ENCODE measurements at regions not wholly inside any gene's neighbourhood (a gene's known extent, or its start where the extent isn't known, plus 50 kb on each side); places are given as distances from the start of the nearest gene placed in this dataset.
A peak's percentile ranks its signal among the peaks of the same experiment; 100 is the strongest.
"Not testable (repeated sequence)": the region's sequence is repeated elsewhere in the genome, so short reads cannot be mapped to it uniquely, and the experiment has no call there.

DNA sequence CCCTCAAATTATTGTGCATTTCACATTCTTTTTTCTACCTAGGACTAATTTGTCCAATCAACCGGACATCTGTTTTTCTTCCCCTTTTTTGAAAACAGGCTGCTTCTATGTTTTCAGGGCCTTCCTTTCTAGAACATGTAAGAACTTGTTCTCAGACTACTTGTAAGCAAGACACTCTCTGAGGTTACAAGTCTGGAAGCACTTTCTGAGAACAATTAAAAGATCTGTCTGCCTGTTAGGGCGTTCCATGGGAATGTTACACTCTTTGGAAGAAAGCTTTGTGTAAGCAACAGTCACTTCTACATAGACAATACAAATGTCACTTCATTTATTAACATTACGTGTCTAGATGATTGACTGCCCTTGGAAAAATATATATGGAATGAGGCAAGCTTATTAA, 50.9 kb upstream of the HSPB3 start:
- H3K4me3 ChIP-seq (ENCODE audit: low read length in 2 of 2), result no peak overlapping the region
- H3K27me3 ChIP-seq (ENCODE audit: control insufficient read depth in 1 of 2, insufficient read depth in 2 of 2, low read length in 1 of 2), result no peaks in the 10 kb centered on the region
- ATAC-seq (ENCODE audit: low FRiP score), result no peak
- H3K4me1 ChIP-seq (ENCODE audit: control insufficient read depth in 1 of 2, insufficient read depth in 2 of 2, low read length in 2 of 2), result peaks cover 1 to 5% of the 10 kb centered on the region in 2 donors
- no peak for DNase-seq
- intact Hi-C loops (cut with DNase I), result no loop called here
- WGBS, 2 donors, result 36 to 45% methylated on average over 3 of the region's 3 CpGs
- H3K9me3 ChIP-seq (ENCODE audit: control insufficient read depth, low read length), result no peaks in the 10 kb centered on the region
- no peaks in the 10 kb centered on the region for H3K36me3 ChIP-seq (ENCODE audit: control insufficient read depth in 1 of 2, insufficient read depth in 2 of 2, low read length in 1 of 2)
- H3K27ac ChIP-seq (ENCODE audit: low read depth in 1 of 2, low read length in 2 of 2), result no peak overlapping the region

DNA sequence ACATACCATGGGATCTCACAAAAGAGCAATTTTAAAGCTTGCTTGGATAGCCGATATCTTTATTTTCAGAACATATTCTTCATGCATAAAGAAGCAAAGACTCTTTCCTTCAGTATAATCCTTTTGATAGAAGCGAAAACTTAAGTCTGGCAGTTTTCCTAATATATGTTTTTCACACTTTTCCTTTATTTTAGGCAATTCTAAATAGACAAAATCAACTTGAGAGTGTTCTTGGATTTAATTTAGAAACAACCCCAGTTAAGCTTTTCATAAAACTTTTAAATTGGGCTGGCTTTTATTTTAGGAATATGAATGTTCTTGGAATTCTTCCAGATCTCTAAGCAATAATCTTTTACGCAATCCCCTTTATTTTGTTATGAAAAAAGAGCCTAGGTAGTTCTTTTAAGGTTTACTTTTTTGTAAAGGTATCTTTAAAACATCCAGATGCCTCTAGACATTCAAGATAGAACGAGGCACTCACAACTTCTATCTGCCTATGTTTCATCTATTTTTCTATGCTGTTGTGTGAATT, 51.5 kb upstream of the HSPB3 start:
- H3K27ac ChIP-seq (ENCODE audit: low read depth in 1 of 2, low read length in 2 of 2), result no peak overlapping the region
- no peaks in the 10 kb centered on the region for H3K27me3 ChIP-seq (ENCODE audit: control insufficient read depth in 1 of 2, insufficient read depth in 2 of 2, low read length in 1 of 2)
- DNase-seq, result no peak
- 46 to 49% methylated on average over 4 of the region's 4 CpGs for WGBS, 2 donors
- intact Hi-C loops (cut with DNase I), result no loop called here
- no peaks in the 10 kb centered on the region for H3K36me3 ChIP-seq (ENCODE audit: control insufficient read depth in 1 of 2, insufficient read depth in 2 of 2, low read length in 1 of 2)
- no peak for ATAC-seq (ENCODE audit: low FRiP score)
- no peaks in the 10 kb centered on the region for H3K9me3 ChIP-seq (ENCODE audit: control insufficient read depth, low read length)
- H3K4me3 ChIP-seq (ENCODE audit: low read length in 2 of 2), result no peak overlapping the region
- H3K4me1 ChIP-seq (ENCODE audit: control insufficient read depth in 1 of 2, insufficient read depth in 2 of 2, low read length in 2 of 2), result peaks cover 1 to 5% of the 10 kb centered on the region in 2 donors

DNA sequence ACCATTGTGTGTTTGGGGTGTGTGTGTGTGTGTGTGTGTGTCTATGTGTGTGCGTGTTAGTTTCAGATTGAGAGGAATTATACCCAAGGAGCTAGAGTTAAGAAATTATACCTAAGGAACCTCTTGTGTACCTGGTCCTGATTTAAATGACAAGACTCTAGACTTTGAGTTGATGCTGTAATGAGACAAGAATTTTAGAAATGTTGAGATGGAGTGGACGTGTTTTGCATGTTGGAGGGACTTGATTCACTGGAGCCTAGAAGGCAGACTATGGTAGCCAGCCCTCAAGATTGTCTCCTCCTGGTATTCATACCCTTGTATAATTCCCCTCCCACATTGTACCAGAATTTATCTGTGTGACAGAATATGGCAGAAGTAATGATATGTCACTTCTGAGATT, 52.4 kb upstream of the HSPB3 start:
- Histone ChIP-seq H3K27ac (ENCODE audit: low read depth in 1 of 2, low read length in 2 of 2) (peak overlapping the region in 1 of 2 donors; percentile 68), H3K36me3 (ENCODE audit: control insufficient read depth in 1 of 2, insufficient read depth in 2 of 2, low read length in 1 of 2) (no peaks in the 10 kb centered on the region), H3K9me3 (ENCODE audit: control insufficient read depth, low read length) (no peaks in the 10 kb centered on the region), H3K27me3 (ENCODE audit: control insufficient read depth in 1 of 2, insufficient read depth in 2 of 2, low read length in 1 of 2) (no peaks in the 10 kb centered on the region), H3K4me1 (ENCODE audit: control insufficient read depth in 1 of 2, insufficient read depth in 2 of 2, low read length in 2 of 2) (peaks cover 1 to 5% of the 10 kb centered on the region in 2 donors), H3K4me3 (ENCODE audit: low read length in 2 of 2) (no peak overlapping the region)
- intact Hi-C loops (cut with DNase I), result no loop called here
- no peak for ATAC-seq (ENCODE audit: low FRiP score)
- DNase-seq, result no peak
- WGBS, 2 donors, result 63 to 66% methylated on average over 2 of the region's 2 CpGs

DNA sequence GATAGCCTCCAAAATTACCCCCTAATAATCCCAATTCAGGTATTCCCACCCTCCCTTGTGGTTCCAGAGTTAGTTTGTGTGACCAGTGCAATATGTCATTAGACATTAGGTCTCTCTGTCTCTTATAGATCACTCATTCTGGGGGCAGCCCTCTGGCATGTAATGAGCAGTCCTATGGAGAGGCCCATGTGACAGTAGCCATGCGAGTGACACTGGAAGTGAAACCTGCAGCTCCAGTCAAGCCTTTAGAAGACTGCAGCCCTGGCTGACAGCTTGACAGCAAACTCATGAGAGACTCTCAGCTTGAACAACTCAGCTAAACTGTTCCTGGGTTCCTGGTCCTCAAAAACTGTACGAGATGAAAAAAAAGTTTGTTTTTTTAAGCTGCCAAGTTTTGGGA, 54.0 kb upstream of the HSPB3 start:
- DNase-seq (no peak), ATAC-seq (ENCODE audit: low FRiP score) (no peak)
- Histone ChIP-seq H3K9me3 (ENCODE audit: control insufficient read depth, low read length) (no peaks in the 10 kb centered on the region), H3K27ac (ENCODE audit: low read depth in 1 of 2, low read length in 2 of 2) (no peak overlapping the region), H3K4me1 (ENCODE audit: control insufficient read depth in 1 of 2, insufficient read depth in 2 of 2, low read length in 2 of 2) (peaks cover 1 to 5% of the 10 kb centered on the region in 2 donors), H3K4me3 (ENCODE audit: low read length in 2 of 2) (no peak overlapping the region), H3K27me3 (ENCODE audit: control insufficient read depth in 1 of 2, insufficient read depth in 2 of 2, low read length in 1 of 2) (no peaks in the 10 kb centered on the region), H3K36me3 (ENCODE audit: control insufficient read depth in 1 of 2, insufficient read depth in 2 of 2, low read length in 1 of 2) (no peaks in the 10 kb centered on the region)
- intact Hi-C loops (cut with DNase I), result no loop called here
- WGBS, 2 donors, result 39 to 42% methylated on average over 2 of the region's 2 CpGs

DNA sequence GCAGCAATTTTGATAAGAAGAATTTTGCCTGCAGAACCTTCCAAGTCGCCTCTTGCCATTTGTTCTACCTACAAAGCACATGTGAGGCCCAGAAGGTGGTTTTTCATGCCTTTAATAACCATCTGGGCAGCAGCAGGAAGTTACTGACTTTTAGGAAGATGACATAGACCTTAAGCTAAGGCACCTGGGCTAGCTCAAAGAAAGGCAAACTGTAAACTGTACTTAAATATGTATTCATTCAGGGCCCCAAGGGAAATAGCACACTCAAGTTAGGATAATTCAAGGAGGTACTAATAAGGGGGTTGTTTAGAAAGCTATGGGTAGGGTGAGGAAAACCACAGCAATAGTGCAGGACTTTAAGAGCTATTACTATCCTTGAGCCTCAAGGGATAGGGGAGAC, 57.3 kb upstream of the HSPB3 start:
- no peaks in the 10 kb centered on the region for H3K36me3 ChIP-seq (ENCODE audit: control insufficient read depth in 1 of 2, insufficient read depth in 2 of 2, low read length in 1 of 2)
- DNase-seq (no peak), ATAC-seq (ENCODE audit: low FRiP score) (no peak)
- H3K9me3 ChIP-seq (ENCODE audit: control insufficient read depth, low read length), result no peaks in the 10 kb centered on the region
- 97 to 98% methylated on average over 1 of the region's 1 CpG for WGBS, 2 donors
- H3K4me1 ChIP-seq (ENCODE audit: control insufficient read depth in 1 of 2, insufficient read depth in 2 of 2, low read length in 2 of 2), result peaks cover 1 to 5% of the 10 kb centered on the region in 2 donors
- no peaks in the 10 kb centered on the region for H3K27me3 ChIP-seq (ENCODE audit: control insufficient read depth in 1 of 2, insufficient read depth in 2 of 2, low read length in 1 of 2)
- H3K27ac ChIP-seq (ENCODE audit: low read depth in 1 of 2, low read length in 2 of 2), result no peak overlapping the region
- intact Hi-C loops (cut with DNase I), result no loop called here
- no peak overlapping the region for H3K4me3 ChIP-seq (ENCODE audit: low read length in 2 of 2)

DNA sequence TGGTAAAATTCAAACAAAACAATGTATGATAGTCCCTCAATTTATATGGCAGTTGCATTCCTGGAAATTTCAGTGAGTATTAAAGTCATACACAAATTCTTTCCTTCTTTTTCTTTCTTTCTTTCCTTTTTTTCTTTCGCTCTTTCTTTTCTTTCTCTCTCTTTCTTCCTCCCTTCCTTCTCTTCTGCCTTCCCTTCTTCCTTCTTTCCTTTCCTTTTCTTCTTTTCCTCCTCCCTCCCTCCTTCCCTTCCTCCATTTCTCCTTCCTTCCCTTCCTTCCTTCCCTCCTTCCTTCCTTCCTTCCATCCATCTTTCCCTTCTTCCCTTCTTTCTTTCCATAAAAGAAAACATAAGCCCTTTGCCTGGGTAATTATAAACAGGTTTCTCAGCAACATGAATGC, 58.1 kb upstream of the HSPB3 start:
- DNase-seq, result no peak
- Histone ChIP-seq H3K27ac (ENCODE audit: low read depth in 1 of 2, low read length in 2 of 2) (no peak overlapping the region), H3K4me3 (ENCODE audit: low read length in 2 of 2) (no peak overlapping the region), H3K4me1 (ENCODE audit: control insufficient read depth in 1 of 2, insufficient read depth in 2 of 2, low read length in 2 of 2) (peaks cover 1 to 5% of the 10 kb centered on the region in 2 donors), H3K36me3 (ENCODE audit: control insufficient read depth in 1 of 2, insufficient read depth in 2 of 2, low read length in 1 of 2) (no peaks in the 10 kb centered on the region), H3K9me3 (ENCODE audit: control insufficient read depth, low read length) (no peaks in the 10 kb centered on the region), H3K27me3 (ENCODE audit: control insufficient read depth in 1 of 2, insufficient read depth in 2 of 2, low read length in 1 of 2) (no peaks in the 10 kb centered on the region)
- intact Hi-C loops (cut with DNase I), result no loop called here
- ATAC-seq (ENCODE audit: low FRiP score), result no peak
- 92 to 100% methylated on average over 1 of the region's 1 CpG for WGBS, 2 donors

DNA sequence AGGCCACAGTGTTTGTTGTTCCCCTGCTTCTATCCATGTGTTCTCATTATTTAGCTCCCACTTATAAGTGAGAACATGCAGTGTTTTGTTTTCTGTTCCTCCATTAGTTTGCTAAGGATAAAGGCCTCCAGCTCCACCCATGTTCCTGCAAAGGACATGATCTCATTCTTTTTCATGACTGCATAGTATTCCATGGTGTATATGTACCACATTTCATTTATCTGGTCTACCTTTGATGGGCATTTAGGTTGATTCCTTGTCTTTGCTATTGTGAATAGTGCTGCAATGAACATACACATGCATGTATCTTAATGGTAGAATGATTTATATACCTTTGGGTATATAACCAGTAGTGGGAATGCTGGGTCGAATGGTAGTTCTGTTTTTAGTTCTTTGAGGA, 62.5 kb upstream of the HSPB3 start:
- H3K36me3 ChIP-seq (ENCODE audit: control insufficient read depth in 1 of 2, insufficient read depth in 2 of 2, low read length in 1 of 2); H3K27me3 ChIP-seq (ENCODE audit: control insufficient read depth in 1 of 2, insufficient read depth in 2 of 2, low read length in 1 of 2); H3K9me3 ChIP-seq (ENCODE audit: control insufficient read depth, low read length); H3K27ac ChIP-seq (ENCODE audit: low read depth in 1 of 2, low read length in 2 of 2); intact Hi-C loops (cut with DNase I); H3K4me1 ChIP-seq (ENCODE audit: control insufficient read depth in 1 of 2, insufficient read depth in 2 of 2, low read length in 2 of 2); DNase-seq; ATAC-seq (ENCODE audit: low FRiP score); H3K4me3 ChIP-seq (ENCODE audit: low read length in 2 of 2): not testable (repeated sequence)
- 72 to 82% methylated on average over 1 of the region's 1 CpG for WGBS, 2 donors

DNA sequence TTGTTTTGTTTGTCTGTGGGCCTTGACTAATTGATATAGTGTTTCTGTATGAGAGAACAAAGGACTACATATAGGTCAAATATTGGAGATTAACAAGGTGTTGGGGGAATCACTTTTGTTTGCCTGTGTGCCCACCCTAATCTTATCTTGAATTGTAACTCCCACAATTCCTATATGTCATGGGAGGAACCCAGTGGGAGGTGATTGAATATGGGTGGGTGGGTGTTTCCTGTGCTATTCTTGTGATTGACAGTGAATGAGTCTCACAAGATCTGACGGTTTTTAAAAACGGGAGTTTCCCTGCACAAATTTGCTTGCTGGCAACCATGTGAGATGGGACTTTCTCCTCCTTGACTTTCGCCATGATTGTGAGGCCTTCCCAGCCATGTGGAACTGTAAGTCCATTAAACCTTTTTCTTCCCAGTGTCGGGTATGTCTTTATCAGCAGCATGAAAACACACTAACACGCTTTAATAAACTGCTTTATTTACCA, 64.9 kb upstream of the HSPB3 start:
- intact Hi-C loops (cut with DNase I), result no loop called here
- 85 to 86% methylated on average over 5 of the region's 5 CpGs for WGBS, 2 donors
- H3K27ac ChIP-seq (ENCODE audit: low read depth in 1 of 2, low read length in 2 of 2), result no peak overlapping the region
- no peak overlapping the region for H3K4me3 ChIP-seq (ENCODE audit: low read length in 2 of 2)
- no peaks in the 10 kb centered on the region for H3K36me3 ChIP-seq (ENCODE audit: control insufficient read depth in 1 of 2, insufficient read depth in 2 of 2, low read length in 1 of 2)
- ATAC-seq (ENCODE audit: low FRiP score) (no peak), DNase-seq (no peak)
- H3K4me1 ChIP-seq (ENCODE audit: control insufficient read depth in 1 of 2, insufficient read depth in 2 of 2, low read length in 2 of 2), result peaks cover 3 to 6% of the 10 kb centered on the region in 2 donors
- no peaks in the 10 kb centered on the region for H3K27me3 ChIP-seq (ENCODE audit: control insufficient read depth in 1 of 2, insufficient read depth in 2 of 2, low read length in 1 of 2)
- no peaks in the 10 kb centered on the region for H3K9me3 ChIP-seq (ENCODE audit: control insufficient read depth, low read length)

DNA sequence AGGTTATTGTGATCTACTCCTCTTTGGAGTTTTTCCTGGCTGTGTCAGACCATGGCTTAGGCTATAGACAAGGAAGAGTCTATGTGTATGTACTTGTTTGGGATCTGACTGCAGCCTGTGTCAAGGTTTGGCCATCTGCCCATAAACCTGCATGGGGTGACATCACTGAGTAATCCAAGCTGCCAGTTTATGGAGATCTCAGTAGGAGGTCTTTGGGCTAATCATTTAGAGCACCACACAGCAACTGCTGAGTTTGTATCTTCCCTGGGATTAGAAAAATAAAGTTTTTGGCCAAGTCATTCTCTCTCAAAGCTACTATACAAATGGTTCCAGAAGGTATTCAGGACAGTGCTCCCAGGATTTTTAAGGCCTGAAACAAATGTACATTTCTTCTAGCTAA, 65.5 kb upstream of the HSPB3 start:
- Histone ChIP-seq H3K4me1 (ENCODE audit: control insufficient read depth in 1 of 2, insufficient read depth in 2 of 2, low read length in 2 of 2) (peaks cover 3 to 6% of the 10 kb centered on the region in 2 donors), H3K27ac (ENCODE audit: low read depth in 1 of 2, low read length in 2 of 2) (no peak overlapping the region), H3K27me3 (ENCODE audit: control insufficient read depth in 1 of 2, insufficient read depth in 2 of 2, low read length in 1 of 2) (no peaks in the 10 kb centered on the region), H3K36me3 (ENCODE audit: control insufficient read depth in 1 of 2, insufficient read depth in 2 of 2, low read length in 1 of 2) (no peaks in the 10 kb centered on the region), H3K4me3 (ENCODE audit: low read length in 2 of 2) (no peak overlapping the region), H3K9me3 (ENCODE audit: control insufficient read depth, low read length) (no peaks in the 10 kb centered on the region)
- intact Hi-C loops (cut with DNase I), result no loop called here
- no peak for ATAC-seq (ENCODE audit: low FRiP score)
- no peak for DNase-seq
